ENCODE measurements at regions not wholly inside any gene's neighbourhood (a gene's known extent, or its start where the extent isn't known, plus 50 kb on each side); places are given as distances from the start of the nearest gene placed in this dataset.

- ATAC-seq (no peak), DNase-seq (no peak)
Measured at GRCh38 chr12:102781117-102781516, 135.9 kb downstream of the PAH start.

DNA sequence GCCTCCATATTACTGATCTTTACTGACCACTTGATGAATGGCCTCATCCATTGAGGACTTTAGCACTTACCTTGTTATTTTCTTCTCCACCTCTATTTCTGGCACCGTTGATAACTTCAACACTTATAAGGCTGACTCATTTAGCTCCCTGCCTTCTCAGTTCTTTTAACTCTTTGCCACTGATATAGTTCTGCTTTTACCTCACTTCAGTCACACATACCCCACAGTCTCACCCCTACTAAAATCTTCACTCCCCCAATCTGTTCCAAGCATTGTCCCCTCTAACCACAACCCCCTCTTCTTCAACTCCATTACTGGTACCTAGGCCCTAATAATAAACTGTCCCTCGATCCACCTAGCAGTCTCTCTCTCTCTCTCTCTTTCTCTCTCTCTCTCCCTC, 141.0 kb downstream of the PAH start:
- DNase-seq: no peak
- ATAC-seq: no peak

GRCh38 chr12:102769323-102769916, 147.6 kb downstream of the PAH start:
- ATAC-seq (no peak), DNase-seq (peak; percentile 22)

DNA sequence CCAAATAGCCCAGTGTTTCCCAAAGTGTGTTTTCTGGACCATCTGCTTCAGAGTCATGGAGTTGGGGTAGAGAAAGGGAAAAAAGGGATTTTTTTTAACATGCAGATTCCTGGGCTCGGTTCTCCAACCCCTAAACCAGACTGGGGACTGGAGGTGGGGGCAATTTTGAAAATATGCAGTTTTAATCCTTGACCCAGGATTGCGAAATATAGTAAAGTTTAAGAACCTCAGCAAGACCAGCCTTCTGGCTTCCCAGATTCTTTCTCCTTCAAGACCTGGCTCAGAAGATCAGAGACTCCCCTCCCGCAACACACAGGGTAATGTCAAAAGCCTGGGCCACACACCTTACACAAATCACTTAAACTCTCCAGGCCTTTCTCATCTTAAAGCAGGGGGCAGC, 150.1 kb downstream of the PAH start:
- DNase-seq: no peak
- no peak for ATAC-seq

DNA sequence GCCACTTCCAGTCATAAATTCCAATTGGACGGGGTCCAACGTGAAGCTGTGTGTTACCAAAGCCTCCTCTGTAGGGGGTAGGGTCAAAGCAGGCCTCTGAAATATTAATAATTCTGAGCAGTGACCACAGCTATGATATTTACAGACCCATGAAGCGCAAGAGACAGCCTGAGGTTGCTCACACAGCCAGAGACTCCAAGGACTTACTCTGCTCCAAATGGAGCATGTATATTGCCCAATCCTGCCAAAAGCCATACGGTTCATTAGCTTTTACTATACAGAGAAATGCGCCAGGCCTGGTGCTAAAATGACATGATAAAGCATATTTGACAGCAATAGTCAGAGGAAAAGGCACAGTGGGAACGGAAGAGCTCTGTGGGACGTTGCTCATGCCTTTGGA, 151.3 kb downstream of the PAH start:
- DNase-seq (no peak), ATAC-seq (no peak)

DNA sequence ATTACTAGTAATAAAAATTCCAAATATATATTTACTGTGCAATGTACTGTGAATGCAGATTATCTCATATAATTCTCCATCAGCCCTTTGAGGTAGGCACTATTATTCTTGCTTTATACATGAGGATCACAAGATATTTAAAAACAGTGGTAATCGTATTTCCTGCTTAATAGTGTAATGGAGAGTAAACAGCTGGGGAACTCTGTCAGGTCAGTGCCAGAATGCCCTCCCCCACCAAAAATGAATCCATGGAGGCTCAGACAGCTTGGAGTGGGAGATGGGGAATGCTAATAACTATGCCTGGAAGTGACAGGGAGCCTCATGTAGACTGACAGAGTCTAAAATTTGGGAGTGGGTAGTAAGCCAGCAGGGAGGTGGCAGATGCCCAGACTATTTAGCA, 153.6 kb downstream of the PAH start:
- DNase-seq: no peak
- no peak for ATAC-seq

- no peak for ATAC-seq
- no peak for DNase-seq
Measured at GRCh38 chr12:102763061-102763460, 154.0 kb downstream of the PAH start.

DNA sequence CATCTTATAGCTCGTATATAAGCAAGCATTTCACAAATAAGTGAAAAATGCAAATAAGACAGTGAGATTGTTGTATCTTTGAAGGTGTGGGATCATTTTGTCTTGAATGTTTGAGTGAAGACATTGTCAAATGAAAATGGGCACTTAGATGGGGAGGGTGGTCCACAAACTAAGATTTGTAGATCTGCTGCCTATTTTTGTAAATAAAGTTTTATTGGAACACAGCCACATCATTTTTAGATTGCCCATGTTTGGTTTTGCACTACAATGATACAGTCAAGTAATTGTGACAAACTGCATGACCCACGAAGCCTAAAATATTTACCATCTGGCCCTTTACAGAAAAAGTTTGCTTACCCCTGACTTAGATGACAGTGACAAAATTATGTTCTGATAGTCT, 156.7 kb downstream of the PAH start:
- DNase-seq: no peak
- ATAC-seq: no peak

DNA sequence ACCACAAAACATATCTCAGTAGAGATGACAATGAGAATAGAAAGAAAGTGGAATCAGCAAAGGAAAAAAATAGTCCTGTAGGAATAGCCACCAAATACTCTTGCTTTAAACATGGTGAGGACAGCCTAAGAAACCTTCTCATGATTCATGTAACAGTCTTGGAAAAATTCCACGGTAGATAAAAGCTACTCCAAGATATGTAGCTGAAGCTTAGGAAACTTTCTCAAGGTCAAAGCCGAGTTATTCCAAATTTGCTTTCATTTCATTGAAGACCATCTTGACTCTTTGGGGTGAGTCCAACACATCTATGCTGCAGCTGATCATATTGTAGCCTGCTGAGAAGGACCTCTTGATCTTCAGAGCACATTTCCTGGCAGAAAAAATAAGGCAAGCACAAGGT, 157.6 kb downstream of the PAH start:
- DNase-seq (no peak), ATAC-seq (no peak)

DNA sequence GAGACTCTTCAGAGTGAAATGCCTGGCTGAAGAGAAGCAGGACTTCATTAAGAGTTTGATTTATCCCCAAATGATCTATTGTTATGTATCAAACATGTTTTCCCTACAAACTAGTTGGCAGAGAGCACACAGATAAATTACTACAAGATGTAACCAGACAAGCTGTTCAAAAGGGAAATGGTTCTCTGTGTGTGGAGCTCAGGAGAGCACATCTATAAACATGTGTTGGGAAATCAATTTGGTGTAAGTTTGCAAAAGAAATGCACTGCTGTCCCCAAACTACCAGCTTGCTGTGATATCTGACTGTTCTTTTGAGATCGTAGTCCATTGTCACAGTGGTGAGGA, 159.2 kb downstream of the PAH start:
- DNase-seq: no peak
- no peak for ATAC-seq

- DNase-seq: no peak
- no peak for ATAC-seq
Measured at GRCh38 chr12:102757154-102757881, 159.7 kb downstream of the PAH start.

GRCh38 chr12:102756530-102756929, 160.5 kb downstream of the PAH start:
- DNase-seq (no peak), ATAC-seq (no peak)

- DNase-seq: no peak
Measured at GRCh38 chr12:102755266-102755665, 161.8 kb downstream of the PAH start.

DNA sequence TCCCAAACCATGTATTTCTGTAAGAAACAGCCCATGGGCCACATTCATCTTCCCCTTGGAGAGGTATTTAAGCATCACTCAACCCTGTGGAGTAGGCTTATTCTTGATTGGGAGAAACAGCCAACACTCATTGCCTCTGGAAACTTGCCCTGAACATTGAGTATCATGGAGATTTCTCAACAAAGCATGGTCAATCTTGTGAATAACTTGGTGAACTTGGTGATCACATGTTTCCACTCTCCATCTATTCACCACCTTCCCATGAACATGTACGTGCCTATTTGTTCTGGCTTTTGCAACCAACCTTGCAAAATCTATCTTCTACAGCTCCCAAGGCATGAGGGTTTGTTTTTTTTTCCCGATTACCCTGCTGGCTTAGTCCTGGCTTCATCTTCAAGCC, 163.2 kb downstream of the PAH start:
- DNase-seq (no peak), ATAC-seq (no peak)

More at GRCh38 chr12:102755266-102755665, 161.8 kb downstream of the PAH start:
- no peak for ATAC-seq

GRCh38 chr12:102748704-102749103, 168.3 kb downstream of the PAH start:
- DNase-seq (no peak), ATAC-seq (no peak)

GRCh38 chr12:102746963-102747362, 170.1 kb downstream of the PAH start:
- ATAC-seq: no peak
- no peak for DNase-seq

- ATAC-seq (no peak), DNase-seq (no peak)
Measured at GRCh38 chr12:102745971-102746600, 171.0 kb downstream of the PAH start.

DNA sequence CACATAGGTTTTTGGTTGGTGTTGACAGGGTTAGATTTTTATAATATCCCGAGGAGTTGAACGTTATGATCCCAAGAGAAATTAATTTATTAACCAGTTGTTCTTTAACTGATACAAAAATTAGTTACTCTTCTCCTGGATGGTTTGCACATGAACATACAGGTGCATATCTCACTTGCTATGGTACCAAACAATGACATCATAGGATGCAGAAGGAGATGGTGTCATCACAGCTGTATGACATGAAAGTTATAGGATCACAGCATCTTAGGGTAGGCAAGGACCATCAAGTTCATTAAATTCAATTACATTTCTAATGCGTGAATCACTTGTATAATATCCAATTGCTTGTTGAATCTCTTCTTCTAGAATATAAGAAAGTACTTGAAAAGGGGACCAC, 175.8 kb downstream of the PAH start:
- DNase-seq (no peak), ATAC-seq (no peak)

DNA sequence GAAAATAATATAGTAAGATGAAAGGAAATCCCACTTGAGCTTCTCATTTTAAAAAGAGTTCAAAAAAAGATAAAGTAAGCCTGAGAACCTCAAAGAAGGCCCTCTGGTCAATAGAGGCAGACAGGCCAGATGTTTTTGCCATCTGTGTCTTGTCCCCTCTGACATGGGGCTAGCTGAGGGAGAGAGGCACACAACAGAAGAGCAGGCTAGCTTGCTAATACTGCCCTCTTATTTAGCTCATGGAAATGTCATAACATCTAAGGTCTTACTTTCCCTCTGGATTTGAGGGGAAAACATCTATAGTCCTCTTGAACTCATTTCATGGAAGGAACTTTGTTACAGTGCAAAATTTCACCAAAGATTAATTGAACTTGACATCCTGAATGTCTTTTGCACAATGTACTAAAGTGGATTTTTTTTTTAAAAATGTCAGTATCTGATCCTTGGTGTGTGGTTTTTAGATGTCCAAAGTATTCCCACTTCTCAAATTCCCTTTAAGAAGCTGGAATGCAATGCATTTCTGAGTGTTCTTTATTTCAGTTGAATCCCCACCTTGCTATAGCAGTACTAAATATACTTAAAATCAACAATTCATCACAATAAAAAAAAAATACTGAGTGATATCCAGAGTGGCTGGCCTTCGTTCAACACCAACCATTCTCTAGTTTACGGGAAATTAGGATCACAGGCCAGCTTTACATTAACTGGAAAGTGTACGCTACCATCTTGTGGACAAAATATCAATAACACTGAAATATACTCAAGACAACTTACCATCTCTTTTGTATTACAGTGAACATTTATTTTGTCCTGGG, 176.7 kb downstream of the PAH start:
- ATAC-seq (no peak), DNase-seq (no peak)

GRCh38 chr12:102736328-102736727, 180.7 kb downstream of the PAH start:
- ATAC-seq: no peak

GRCh38 chr12:102735104-102735503, 181.9 kb downstream of the PAH start:
- no peak for DNase-seq
- ATAC-seq: peak; percentile 32

More at GRCh38 chr12:102736328-102736727, 180.7 kb downstream of the PAH start:
- DNase-seq: no peak

GRCh38 chr12:102730996-102731395, 186.0 kb downstream of the PAH start:
- ATAC-seq (no peak), DNase-seq (no peak)
